ENCODE measurements at regions not wholly inside any gene's neighbourhood (a gene's known extent, or its start where the extent isn't known, plus 50 kb on each side); places are given as distances from the start of the nearest gene placed in this dataset.

DNA sequence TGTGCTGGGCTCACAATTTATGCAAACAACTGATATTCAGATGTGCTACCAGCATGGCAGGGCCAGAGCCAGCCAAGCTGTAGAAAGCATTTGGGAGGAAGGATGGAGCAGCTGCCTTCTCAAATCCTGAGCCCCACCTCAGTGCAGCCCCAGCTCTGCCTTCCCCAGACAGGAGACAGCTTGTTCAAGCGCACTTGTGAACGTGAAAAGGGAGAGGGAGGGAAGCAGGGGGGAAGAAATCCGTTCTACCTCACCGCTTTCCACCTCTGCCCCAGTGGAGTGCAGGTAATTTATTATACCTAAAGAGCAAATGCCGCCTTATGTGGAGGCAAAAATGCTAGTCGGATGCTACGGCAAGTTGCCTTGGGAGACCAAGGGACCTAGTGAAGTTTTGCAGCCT is 66.0 kb upstream of the SLC14A2 start:
- DNase-seq, result no peak

DNA sequence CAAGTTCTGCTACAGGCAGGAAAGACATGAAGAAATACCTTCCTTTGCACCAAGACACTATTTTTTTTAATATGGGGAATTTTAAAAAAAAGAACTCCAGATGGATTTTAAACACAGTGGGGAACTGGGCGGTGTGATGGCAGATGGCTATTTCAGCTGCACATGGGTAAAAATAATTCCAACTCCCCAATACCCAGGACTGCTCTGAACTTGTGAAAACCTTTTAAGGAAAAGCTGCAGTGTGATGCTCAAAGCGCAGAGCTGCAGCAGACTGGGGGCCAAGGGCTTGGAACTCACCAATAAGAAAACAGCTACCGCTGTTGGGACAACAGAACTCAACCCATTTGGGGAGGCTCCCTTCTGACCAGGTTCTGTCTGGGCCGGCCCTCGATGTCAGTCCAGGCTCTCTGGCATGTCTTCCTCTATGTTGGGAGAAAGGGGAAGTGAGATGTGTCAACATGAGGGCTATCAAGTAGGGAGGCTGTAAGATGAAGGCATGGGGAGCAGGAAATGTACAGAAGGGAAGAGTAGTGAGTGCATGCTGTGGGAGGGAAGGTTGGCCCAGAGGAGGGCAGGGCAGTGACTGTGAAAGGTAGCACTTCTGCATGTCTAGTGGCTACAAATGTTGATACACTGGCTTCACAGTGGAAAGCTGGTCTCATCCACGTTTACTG is 64.0 kb upstream of the SLC14A2 start:
- DNase-seq, result no peak

DNA sequence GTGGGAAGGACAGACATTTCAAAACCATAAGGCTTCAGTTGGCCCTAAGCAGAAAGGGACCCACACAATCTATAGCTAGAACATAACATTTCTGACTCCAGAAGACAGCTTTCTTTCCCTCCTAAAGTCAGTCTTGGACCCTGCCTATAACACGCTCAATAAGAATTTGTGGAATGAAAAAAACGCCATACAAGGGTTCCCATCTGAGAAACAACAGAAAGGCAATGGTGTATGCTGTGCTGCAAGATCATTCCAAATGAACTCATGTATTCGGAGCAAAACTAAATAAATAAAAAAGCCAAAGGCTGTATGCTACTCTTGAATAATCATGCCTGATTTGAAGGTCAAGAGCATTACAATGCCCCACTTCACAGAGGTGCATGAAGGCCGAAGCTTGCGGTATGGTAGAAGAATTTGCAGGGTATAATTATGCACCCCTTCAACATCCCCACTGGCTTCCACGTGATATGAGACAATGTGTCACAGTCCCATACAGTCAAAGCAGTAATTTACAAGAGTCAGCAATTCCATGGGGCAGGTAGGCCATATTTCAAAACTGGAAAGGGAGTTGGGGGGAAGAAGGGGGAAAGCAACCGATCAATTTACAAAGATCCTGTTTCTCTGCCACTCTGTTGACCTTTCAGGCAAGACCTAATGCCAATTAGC is 61.4 kb upstream of the SLC14A2 start:
- no peak for DNase-seq

DNA sequence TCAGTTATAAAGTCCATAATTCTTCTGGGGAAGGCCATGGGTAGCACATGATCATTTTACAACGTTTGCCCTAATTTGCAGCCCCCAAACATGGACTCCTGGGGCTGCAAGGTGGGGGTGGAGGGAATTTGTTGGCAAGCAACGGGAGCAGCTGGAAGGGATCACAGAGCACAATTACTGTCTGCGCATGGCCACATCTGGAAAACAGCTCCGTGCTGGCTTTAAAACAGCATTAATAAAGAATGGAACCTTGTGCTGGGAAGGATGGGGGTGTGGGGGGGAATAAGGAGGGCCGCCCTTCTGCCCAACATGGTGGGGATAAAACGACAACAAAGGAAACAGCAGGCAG is 60.9 kb upstream of the SLC14A2 start:
- DNase-seq, result peak; percentile 86

DNA sequence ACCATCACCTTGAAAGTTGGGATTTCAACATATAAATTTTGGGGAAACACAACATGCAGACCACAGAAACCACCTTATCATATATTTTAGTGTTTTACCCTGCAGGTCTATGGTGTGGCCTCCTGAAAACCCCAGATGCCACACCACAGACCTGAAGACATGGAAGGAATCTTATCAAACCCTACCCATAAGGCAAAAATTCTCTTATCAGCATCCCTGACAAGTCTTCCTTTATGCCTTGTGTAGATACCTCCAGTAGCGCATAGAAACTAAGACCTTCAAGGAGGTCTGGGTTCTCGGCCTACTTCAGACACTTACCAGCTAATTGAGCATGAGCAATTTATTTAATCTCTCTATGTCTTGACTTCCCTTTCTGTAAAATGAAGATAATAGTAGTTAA is 59.1 kb upstream of the SLC14A2 start:
- DNase-seq, result no peak

DNA sequence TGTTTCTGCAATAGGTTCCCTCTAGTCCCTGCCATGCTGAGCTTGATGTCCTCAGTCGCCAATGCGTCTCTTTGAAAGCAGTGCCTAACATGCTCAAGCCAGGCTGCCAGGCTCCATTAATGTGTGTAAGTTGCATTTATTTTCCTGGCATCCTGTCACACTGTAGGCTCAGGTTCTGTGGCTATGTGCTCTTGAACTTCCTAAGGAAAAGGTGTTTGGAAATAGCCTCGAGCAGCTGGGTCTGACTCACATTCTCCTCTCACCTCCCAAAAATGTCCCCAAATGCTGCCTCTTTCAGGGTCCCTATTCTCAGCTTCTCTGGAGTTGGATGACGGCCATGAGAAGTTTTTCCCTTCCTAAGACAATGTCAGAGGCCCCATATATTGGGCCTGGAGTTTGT is 58.0 kb upstream of the SLC14A2 start:
- DNase-seq, result peak; percentile 45

DNA sequence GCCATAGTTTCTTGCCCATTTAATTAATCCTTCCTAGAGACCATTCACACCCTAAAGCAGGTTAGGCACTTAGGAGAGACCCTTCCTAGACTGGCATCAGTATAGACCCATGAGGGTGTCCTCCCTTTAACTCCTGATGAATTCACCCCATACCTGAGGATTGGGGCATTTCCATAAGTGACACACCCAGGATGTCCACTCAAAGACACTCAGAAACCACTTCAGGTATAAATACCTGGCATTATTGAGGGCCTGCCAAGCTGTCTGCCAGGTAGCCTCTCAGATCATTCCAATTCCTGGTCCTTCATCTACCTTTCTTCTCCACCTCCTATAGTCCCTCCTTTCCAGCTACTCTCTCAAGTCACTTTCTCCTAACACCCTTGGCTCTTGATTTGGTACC is 57.5 kb upstream of the SLC14A2 start:
- no peak for DNase-seq

DNA sequence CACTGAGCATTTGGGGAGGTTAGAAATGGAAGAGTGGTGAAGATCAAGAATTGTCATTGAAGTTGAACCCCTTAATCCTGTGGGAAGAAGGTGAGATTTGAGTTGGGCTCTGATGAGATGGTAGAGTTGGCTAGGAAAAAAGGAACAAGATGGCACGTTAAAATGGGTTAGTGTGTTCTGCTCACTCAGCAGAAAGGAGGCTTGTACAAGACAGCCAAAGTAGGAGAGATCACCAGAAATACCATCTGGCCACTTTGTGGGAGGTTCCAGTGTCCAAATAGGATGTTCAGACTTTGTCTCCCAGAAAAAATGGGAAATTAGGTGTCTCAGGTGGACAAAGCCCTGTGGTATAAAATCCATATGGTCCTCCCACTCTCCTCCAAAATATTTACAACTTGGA is 56.0 kb upstream of the SLC14A2 start:
- no peak for DNase-seq

DNA sequence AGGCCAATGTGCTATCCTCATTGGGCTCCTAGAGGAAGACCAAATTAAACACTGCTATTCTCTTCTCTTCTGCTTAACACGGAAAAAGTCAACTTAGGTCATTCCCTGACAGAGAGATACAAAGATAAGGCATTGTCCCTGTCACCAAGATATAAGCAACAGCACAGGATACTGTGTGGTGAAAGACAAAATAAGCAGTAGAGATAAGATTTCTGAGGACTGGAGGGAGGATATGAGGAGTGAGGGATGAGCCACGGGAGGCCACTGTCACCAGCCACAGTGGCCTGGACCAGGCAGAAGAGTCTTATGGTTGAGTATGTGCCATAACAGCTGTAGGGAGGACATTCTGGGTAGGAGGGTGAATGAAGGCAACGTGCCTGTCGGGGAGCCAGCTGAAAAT is 54.4 kb upstream of the SLC14A2 start:
- no peak for DNase-seq

DNA sequence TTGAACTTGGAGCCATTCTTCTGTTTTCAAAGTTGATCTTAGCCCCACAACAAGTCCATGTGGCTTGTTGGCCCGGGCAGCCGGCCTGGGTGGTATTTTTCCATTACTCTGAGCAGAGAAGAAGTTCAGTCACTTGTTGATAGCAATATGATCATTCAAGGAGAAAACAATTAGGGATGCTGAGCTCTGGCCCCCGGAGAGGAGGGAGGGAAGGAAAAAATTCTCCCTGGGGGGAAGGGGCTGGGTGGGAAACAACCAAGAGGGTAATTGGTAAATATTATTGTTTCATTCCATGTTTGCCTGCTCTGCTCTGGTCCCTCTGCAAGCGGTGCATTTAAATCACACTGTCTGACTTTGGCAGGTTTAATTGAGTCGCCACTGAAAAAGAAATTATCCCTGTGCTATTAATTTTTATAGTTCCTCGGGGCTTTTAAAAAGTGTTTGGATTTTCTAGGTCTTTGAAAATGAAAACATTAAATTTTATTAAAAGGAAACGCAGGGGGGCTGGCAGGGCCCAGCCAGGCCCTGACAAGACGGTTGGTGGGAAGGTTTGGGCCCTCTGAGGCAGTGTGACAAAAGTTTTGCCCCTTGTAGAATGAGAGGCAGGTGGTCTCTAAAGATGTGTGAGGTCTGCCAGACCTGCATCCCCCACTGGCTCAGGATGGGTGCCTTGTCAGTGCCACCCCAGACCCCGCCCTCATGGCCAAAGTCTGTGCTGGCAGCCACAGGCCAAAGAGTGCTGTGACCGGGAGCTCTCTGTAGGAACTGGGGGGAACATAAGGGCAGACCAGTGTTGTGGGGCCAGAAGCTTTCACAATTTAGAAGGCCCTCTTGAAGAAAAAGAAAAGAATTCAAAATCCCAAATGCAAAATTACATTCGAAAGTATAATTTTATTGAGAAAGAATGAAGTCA is 52.5 kb upstream of the SLC14A2 start:
- peak; percentile 53 for DNase-seq

DNA sequence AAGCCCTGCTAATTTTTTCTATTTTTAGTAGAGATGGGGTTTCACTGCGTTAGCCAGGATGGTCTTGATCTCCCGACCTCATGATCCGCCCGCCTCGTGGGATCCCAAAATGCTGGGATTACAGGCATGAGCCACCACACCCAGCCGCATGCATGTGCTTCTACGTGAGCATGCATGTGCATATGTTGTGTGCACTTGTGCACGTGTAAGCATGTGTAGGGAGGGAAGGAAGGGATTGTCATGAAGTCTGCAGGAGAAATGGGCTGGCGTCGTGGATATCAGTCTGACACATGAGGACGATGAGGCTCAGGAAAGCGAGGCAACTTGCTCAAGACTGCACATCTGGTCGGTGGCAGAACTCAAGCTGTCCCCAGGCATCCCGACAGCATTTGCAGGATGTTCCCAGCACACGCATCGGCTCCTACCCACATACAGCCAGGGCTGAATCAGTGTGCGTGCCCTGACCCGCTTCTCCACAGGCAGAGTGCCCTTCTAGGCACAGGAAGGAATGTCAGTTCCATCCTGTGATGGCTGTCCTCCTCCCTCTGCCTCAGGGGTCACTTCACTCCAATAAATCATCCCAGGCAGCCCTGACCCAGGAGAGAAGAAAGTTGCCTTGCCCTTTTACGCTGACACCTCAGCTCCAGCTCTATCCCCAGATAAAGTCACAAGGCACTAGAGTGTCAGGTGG is 49.9 kb upstream of the SLC14A2 start:
- no peak for DNase-seq

Measured in left hindlimb (tissue), 1 donor.